Astrocyte of the hippocampus (primary cell): ENCODE measurements at regions not wholly inside any gene's neighbourhood (a gene's known extent, or its start where the extent isn't known, plus 50 kb on each side); places are given as distances from the start of the nearest gene placed in this dataset.
"Not testable (repeated sequence)": the region's sequence is repeated elsewhere in the genome, so short reads cannot be mapped to it uniquely, and the experiment has no call there.

Source experiments
- DNase-seq: peaks from one replicate; pipeline ENCODE4 v3.0.0; 2011; ENCODE audit warnings: low read depth, low spot score

DNA sequence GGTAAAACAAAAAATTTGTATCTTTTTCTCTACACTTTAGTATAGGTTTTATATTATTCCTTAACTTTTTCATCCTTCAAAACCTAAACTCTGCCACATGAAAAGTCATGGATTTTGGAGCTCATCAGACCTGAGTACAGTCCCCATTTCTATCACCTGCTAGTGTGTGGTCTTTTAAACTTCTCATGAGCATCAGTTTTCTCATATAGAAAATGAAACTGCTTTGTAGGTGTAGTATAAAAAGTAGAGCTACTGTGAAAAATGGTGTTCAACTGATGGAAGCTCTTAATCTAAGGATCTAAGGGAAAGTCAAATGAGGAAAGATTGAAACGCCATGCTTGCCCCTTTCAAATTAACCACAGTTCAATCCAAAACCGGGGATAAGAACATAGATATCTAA lies 686.5 kb downstream of the MECOM start:
- no peak for DNase-seq

DNA sequence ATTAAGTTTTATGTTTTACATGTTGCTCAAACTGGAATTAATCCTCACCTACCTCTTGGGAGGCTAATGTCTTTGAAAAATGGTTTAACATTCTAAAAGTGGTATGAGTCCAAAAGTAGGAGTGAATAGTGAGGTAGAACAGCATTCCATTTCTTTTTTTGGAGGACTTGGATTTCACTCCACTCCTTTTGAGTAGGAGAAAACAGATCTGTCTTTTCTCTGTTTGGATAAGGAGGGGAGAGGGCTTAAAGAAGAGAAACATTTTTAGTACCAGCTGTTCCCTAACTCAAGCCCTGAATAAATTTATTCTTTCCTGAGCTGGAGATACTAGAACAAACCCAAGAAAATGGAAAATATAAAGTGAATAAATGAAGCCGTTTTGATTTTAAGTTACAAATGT lies 687.9 kb downstream of the MECOM start:
- DNase-seq: no peak

GRCh38 chr3:168974617-168975403 lies 688.7 kb downstream of the MECOM start:
- no peak for DNase-seq

GRCh38 chr3:168973897-168974296 lies 689.6 kb downstream of the MECOM start:
- no peak for DNase-seq

GRCh38 chr3:168973206-168973605 lies 690.3 kb downstream of the MECOM start:
- no peak for DNase-seq

GRCh38 chr3:168968609-168969008 lies 694.9 kb downstream of the MECOM start:
- DNase-seq: no peak

DNA sequence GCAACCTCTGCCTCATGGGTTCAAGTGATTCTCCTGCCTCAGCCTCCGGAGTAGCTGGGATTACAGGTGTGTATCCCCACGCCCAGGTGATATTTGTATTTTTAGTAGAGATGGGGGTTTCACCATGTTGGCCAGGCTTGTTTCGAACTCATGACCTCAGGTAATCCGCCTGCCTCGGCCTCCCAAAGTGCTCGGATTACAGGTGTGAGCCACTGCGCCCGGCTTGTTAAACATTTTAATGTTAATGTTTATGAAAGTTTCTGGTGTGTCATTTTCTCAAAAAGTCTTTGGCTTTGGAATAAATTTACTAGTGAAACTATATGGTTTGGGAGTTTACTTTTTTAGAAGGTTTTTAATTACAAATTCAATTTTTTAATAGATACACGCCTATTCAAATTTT lies 698.8 kb downstream of the MECOM start:
- no peak for DNase-seq

DNA sequence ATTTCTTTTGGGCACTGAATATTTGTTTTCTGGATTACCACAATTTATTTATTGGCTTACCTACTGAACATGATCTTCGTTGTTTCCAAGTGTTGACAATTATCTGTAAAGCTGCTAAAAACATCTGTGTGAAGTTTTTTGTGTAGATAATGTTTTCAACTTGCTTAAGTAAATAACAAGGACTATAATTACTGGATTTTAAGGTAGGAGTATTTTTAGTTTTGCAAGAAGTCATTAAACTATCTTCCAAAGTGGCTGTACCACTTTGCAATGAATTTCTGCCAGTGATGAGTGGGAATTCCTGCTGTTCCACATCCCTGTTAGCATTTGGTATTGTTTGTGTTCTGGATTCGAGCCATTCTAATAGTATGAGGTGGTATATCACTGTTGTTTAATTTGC lies 702.2 kb downstream of the MECOM start:
- DNase-seq: no peak

- DNase-seq: no peak
Observed at GRCh38 chr3:168959731-168960130, 703.8 kb downstream of the MECOM start.

DNA sequence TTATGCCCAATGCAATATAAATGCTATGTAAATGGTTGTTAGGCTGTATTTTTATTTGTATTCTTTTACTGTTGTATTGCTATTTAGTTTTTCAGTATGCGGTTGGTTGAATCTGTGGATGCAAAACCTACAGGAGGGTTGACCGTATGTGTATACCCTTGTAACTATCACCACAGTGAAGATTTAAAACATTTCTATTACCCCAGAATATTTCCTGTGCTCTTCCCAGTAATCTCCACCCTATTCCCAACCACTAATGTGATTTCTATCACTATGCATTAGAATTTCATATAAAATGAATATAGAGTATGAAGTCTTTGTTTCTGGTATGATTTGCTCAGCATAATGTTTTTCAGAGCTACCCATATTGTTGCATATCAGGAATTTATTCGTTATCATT lies 705.0 kb downstream of the MECOM start:
- no peak for DNase-seq

DNA sequence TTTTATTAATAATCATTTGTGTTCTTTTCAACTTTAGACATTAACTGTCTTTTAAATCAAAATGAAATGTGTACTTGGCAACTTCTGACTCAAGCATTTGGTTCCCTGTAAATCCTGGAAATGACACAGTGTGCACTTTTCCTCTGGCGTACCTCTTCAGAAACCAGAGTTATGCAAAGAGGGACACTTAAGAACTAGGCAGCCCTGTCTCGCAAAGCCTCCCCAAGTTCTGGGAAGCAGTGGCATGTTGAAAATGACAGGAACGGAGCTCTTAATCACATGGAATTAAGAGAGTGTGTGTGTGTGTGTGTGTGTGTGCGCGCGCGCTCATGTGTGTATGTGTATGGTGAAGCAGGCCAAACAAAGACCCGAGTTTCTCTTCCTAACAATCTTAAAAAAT lies 707.4 kb downstream of the MECOM start:
- peak; percentile 19 for DNase-seq

GRCh38 chr3:168952551-168952950 lies 711.0 kb downstream of the MECOM start:
- peak; percentile 50 for DNase-seq

DNA sequence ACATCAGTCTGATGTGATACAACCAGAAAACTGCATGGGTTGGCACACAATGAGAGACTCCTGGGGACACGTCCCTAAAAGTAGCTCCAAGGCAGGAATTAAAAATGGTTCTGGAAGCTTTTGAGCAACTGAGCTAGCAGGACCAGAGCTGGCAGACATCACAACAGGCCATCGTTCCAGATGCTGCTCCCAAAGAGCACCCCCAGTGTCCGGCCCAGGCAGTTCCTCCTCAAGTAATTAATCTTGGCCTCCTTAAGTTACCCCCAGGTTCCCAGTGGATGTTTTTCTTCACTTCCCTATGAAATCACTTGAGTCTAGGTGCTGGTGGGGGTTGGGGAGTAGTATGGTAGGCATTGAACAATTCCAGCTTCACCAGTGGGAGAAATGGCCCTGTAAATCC lies 711.6 kb downstream of the MECOM start:
- DNase-seq: no peak

DNA sequence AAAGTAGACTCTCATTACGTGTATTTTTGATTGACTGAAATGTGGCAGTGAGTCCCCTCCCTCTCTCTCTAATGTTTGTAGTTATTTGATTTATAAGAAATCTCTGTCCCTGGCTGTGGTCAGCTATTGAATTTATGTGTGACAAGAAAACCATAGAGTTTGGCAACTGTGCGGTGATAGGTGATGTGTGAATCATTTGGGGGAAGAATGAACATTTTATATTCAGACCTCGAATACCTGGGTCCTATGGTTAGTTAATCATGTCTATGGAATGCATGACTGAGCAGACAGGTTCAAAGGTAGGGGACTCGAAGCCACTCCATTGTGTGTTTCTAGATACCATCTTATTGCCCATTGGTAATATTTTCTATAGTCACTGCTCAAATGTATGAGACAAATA lies 712.1 kb downstream of the MECOM start:
- peak; percentile 41 for DNase-seq

DNA sequence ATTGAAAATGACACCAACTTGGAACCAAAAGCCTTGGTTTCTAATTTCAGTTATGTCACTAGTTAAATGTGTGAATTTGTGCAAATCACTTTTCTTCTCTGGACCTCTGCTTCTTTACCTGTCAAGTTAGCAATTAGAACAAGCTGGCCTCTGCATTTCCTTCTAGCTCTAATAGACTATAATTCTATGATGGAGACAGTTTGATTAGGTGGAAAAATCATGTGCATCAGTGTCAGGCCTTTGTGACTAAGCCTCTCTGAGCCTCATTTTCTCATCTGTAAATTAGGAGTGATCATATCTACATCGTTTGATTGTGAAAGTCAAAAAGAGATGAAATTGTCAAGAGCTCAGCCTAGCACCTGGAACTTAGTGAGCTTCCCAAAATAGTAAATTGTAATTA lies 712.9 kb downstream of the MECOM start:
- DNase-seq: no peak

GRCh38 chr3:168939651-168940238 lies 723.8 kb downstream of the MECOM start:
- DNase-seq: peak; percentile 11

DNA sequence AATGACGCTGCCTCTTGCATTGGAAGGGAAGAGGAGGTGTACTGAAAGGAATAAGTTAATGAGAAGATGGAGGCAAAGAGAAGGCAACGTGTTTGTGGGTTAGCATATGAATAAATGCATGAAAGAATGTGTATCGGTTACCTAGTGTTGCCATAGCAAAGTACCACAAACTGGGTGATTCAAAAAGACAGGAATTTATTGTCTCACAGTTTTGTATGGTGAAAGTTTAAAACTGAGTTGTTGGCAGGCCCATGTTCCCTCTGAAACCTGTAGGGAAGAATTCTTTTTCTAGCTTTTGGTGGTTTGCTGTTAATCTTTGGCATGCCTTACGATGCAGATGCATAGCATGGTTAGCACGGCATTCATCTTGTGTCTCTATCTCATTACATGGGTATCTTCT lies 729.9 kb downstream of the MECOM start:
- DNase-seq: peak; percentile 93

DNA sequence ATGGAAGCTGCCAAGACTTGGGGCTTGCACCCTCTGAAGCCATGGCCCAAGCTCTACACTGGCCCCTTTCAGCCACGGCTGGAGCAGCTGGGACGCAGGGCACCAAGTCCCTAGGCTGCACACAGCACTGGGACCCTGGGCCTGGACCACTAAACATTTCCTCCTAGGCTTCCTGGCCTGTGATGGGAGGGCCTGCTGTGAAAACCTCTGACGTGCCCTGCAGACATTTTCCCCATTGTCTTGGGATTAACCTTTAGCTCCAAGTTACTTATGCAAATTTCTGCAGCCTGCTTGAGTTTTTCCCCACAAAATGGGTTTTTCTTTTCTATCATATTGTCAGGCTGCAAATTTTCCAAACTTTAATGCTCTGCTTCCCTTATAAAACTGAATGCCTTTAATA lies 733.5 kb downstream of the MECOM start:
- DNase-seq: not testable (repeated sequence)

GRCh38 chr3:168926426-168926825 lies 737.1 kb downstream of the MECOM start:
- no peak for DNase-seq

DNA sequence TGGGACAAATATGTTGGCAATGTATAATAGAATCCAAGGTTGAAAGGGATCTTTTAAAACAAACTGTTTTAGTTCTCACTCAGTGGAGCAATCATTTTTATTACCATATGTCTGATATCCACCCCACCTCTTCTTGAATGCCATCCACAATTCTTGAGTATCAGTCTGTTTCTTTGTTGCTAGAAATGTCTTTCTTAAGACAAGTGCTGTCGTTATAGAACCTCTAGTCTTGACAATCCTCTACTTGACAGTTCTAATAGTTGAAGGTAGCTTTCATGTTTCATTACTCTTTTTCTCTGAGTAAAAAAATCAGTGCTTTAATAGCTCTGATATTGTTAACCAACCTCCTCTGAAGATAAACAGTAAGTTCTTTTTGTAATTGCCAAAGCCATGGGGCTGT lies 737.9 kb downstream of the MECOM start:
- no peak for DNase-seq

DNA sequence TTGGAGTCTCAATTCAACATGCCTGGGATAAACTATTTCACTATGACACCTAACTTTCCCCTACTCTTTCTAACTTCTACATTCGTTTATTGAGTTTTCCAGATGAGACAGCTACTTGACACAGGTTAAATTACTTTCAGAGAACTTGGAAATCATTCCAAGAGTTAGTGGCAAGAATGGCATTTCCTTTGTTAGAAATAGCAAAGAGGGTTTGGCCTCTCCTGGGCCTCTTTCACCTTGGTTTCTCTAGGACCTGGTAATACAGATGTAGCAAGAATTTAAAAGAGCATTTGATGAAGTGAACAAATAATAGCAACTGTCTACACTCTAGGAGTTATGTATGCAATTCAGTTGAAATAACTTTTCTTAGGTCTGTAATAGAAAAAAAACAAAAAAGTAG lies 748.9 kb downstream of the MECOM start:
- peak; percentile 51 for DNase-seq

GRCh38 chr3:168909260-168909659 lies 754.3 kb downstream of the MECOM start:
- DNase-seq: no peak

GRCh38 chr3:168895419-168895818 lies 768.1 kb downstream of the MECOM start:
- DNase-seq: no peak

DNA sequence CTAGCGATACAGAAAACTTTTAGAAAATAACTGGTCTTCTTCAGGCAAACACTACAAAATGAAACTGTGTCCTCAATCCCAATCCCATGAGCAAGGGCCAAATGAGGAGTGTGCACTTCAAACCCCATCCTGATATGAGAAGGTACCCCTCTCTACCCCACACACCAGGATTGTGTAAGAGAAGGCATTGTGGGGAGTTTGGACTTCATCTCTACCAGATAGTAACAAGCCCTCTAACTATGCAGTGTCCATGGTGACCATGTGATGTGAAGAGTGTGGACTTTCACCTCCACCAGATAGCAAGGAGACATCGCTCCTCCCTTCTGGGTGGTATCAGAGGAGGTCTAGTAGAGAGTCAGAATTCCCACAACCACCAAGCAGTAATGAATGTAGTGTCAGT lies 769.3 kb downstream of the MECOM start:
- DNase-seq: no peak
